PFSK-1 (cell line): ENCODE measurements at regions not wholly inside any gene's neighbourhood (a gene's known extent, or its start where the extent isn't known, plus 50 kb on each side); places are given as distances from the start of the nearest gene placed in this dataset.

Experiments used
- FOXP2 ChIP-seq: optimal IDR thresholded peaks from 2 replicates; pipeline ENCODE3; 2011; ENCODE audit warnings: borderline replicate concordance, control low read depth, inconsistent platforms; ENCODE audit not compliant: insufficient read depth; ENCODE audit errors: extremely low read length, extremely low read depth
- POLR2AphosphoS5 ChIP-seq: IDR thresholded peaks from 2 replicates; pipeline ENCODE4 v1.6.1; 2012; ENCODE audit warnings: low read depth, mild to moderate bottlenecking, control low read depth, low read length, moderate library complexity
- REST ChIP-seq, 2 experiments: IDR thresholded peaks; 2 replicates each; pipeline versions ENCODE4 v1.6.1 to v1.8.0; 2011 to 2012; ENCODE audit warnings: low read depth in 2 of 2, low read length in 2 of 2, control low read depth in 1 of 2, inconsistent platforms in 1 of 2, mild to moderate bottlenecking in 1 of 2, moderate library complexity in 1 of 2; ENCODE audit not compliant: insufficient read depth in 1 of 2
- SIN3A ChIP-seq: IDR thresholded peaks from 2 replicates; pipeline ENCODE4 v1.6.1; 2012; ENCODE audit warnings: mild to moderate bottlenecking, low read length, moderate library complexity, borderline replicate concordance; ENCODE audit not compliant: insufficient read depth
- TAF1 ChIP-seq: IDR thresholded peaks from 2 replicates; pipeline ENCODE4 v1.6.1; 2012; ENCODE audit warnings: low read length, control low read depth, borderline replicate concordance; ENCODE audit not compliant: insufficient read depth

- no peak for TF ChIP-seq FOXP2
- TF ChIP-seq REST (IDR thresholded peaks at IDR 0.05; ENCODE audit: insufficient read depth in 1 of 2, low read depth in 2 of 2, low read length in 2 of 2) = no peak
- no peak for TF ChIP-seq POLR2AphosphoS5
- no peak for TF ChIP-seq SIN3A
- TF ChIP-seq TAF1 = no peak
These were observed 52.3 kb upstream of the KLHL25 start for GRCh38 chr15:85847031-85847430.

DNA sequence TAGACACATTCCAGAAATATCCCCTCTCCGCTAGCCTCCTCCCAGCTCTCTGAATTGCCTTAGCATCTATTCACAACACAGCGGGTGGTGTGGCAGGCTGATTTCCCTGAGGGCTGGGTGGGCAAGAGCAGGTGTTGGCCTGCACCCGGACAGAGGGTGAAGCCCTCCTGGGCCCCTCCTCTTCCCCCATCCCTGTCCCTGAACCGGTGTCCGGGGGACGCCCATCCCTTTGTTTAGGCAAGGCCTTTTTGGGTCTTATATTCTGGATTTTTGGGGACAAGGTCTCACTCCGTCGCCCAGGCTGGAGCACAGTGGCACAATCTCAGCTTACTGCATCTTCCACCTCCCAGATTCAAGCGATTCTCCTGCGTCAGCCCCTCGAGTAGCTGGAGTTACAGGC is 55.2 kb upstream of the KLHL25 start:
- TF ChIP-seq FOXP2 (no peak), TAF1 (no peak), SIN3A (no peak), POLR2AphosphoS5 (no peak), REST (IDR thresholded peaks at IDR 0.05; ENCODE audit: insufficient read depth in 1 of 2, low read depth in 2 of 2, low read length in 2 of 2) (no peak)

- TF ChIP-seq TAF1 (no peak), SIN3A (no peak), FOXP2 (no peak), POLR2AphosphoS5 (no peak), REST (IDR thresholded peaks at IDR 0.05; ENCODE audit: insufficient read depth in 1 of 2, low read depth in 2 of 2, low read length in 2 of 2) (no peak)
These were observed 58.2 kb upstream of the KLHL25 start for GRCh38 chr15:85852969-85853368.

DNA sequence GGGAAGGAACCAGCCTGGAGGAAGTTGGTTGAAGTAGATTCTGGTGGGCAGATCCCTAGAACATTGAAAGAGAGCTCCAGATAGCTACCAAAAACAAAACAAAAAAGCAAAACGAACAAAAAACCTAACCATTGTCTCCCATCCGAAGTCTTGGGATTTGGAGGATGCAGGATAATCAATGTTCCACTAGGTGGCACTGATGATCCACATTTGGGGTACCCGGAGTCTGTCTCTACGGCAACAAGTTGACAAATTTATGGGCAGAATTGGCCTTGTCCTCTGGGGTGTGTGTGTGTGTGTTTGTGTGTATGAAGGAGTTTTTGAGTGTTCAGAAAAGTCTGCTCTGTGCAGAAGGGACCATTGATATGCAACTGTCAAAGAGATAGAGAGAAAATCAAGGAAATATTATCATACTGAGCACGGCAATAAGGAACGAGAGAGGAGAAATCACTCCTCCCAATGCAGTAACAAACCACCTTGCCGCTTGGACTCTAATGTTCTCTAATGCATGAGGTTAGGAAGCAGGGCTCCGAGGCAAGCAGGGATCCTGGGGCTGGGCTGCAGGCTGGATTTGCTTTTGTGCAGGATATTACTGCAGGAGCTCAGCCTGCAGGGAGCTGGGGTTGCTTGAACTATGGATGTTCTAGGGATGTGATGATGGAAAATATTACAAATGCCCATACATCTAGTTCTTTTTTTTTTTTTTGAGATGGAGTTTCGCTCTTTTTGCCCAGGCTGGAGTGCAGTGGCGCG is 59.8 kb upstream of the KLHL25 start:
- TF ChIP-seq TAF1 (no peak), REST (IDR thresholded peaks at IDR 0.05; ENCODE audit: insufficient read depth in 1 of 2, low read depth in 2 of 2, low read length in 2 of 2) (no peak), POLR2AphosphoS5 (no peak), SIN3A (no peak), FOXP2 (no peak)
